HEK293 (cell line): ENCODE measurements at regions not wholly inside any gene's neighbourhood (a gene's known extent, or its start where the extent isn't known, plus 50 kb on each side); places are given as distances from the start of the nearest gene placed in this dataset.

Experiments used
- CTCF ChIA-PET: fragments of 350-600 bp; formaldehyde crosslinking; extraction: SDS; loops from one replicate; lab custom pipeline; 2021; ENCODE audit warnings: antibody characterized with exemption; lab: Yijun Ruan, JAX
- POLR2A ChIA-PET: fragments of 300-600 bp; formaldehyde crosslinking; extraction: SDS; loops from one replicate; lab custom pipeline; 2020; ENCODE audit warnings: antibody characterized with exemption, inconsistent platforms; lab: Yijun Ruan, JAX
- H3K27ac ChIP-seq: fragments of 200-500 bp; sonication (Bioruptor generic); 2 replicates; pipeline ENCODE4 v1.5.1; 2014; ENCODE audit warnings: low read depth, low read length, control low read depth, inconsistent platforms; ENCODE audit errors: extremely low read depth
- H3K36me3 ChIP-seq, 2 experiments: fragments of 200-500 bp in 1 of 2; sonication (Bioruptor generic) in 1 of 2; 1 replicate in 1 of 2; 2 replicates in 1 of 2; pipeline ENCODE4 v1.5.1; 2014 to 2017; ENCODE audit warnings: inconsistent platforms in 2 of 2, low read length in 2 of 2; ENCODE audit not compliant: control insufficient read depth in 2 of 2, insufficient read depth in 1 of 2
- H3K4me1 ChIP-seq: fragments of 200-500 bp; sonication (Bioruptor generic); 2 replicates; pipeline ENCODE4 v1.5.1; 2014; ENCODE audit warnings: mild to moderate bottlenecking, low read length, inconsistent platforms; ENCODE audit not compliant: control insufficient read depth, insufficient read depth
- H3K4me3 ChIP-seq: 2 replicates; pipeline ENCODE4 v1.5.1; 2011; ENCODE audit warnings: low read depth, mild to moderate bottlenecking, control low read depth, low read length, moderate library complexity
- H3K9me3 ChIP-seq: fragments of 200-500 bp; sonication (Bioruptor generic); 2 replicates; pipeline ENCODE4 v1.5.1; 2014; ENCODE audit warnings: low read depth, low read length, inconsistent platforms; ENCODE audit not compliant: control insufficient read depth, insufficient read depth
- GLIS1 ChIP-seq: fragments of 450-650 bp; formaldehyde crosslinking; IDR thresholded peaks from 2 replicates; pipeline ENCODE4 v1.5.1; 2016; ENCODE audit warnings: missing biosample characterization, missing genetic modification characterization
- KLF7 ChIP-seq: fragments of 450-650 bp; formaldehyde crosslinking; IDR thresholded peaks from 2 replicates; pipeline ENCODE4 v1.5.1; 2016; ENCODE audit warnings: missing biosample characterization, missing genetic modification characterization, borderline replicate concordance
- KLF9 ChIP-seq: fragments of 450-650 bp; formaldehyde crosslinking; IDR thresholded peaks from 2 replicates; pipeline ENCODE4 v1.5.1; 2016; ENCODE audit warnings: missing biosample characterization, missing genetic modification characterization, low read depth
- SP7 ChIP-seq: fragments of 450-650 bp; formaldehyde crosslinking; IDR thresholded peaks from 2 replicates; pipeline ENCODE4 v1.5.1; 2016; ENCODE audit warnings: missing biosample characterization, missing genetic modification characterization
- TRIM28 ChIP-seq: IDR thresholded peaks from 2 replicates; pipeline ENCODE4 v1.6.1; 2011; ENCODE audit warnings: low read length, control low read depth, borderline replicate concordance
- ZBTB1 ChIP-seq: fragments of 450-650 bp; formaldehyde crosslinking; IDR thresholded peaks from 2 replicates; pipeline ENCODE4 v1.5.1; 2016; ENCODE audit warnings: missing biosample characterization, missing genetic modification characterization
- ZBTB11 ChIP-seq: fragments of 450-650 bp; formaldehyde crosslinking; conservative IDR thresholded peaks from 2 replicates; pipeline ENCODE4 v1.5.1; 2016; ENCODE audit warnings: low read depth, missing biosample characterization, missing genetic modification characterization
- ZBTB20 ChIP-seq: fragments of 450-650 bp; formaldehyde crosslinking; IDR thresholded peaks from 2 replicates; pipeline ENCODE4 v1.5.1; 2016; ENCODE audit warnings: missing biosample characterization, missing genetic modification characterization
- ZBTB8A ChIP-seq: fragments of 450-650 bp; formaldehyde crosslinking; IDR thresholded peaks from 2 replicates; pipeline ENCODE4 v1.5.1; 2016; ENCODE audit warnings: missing biosample characterization, missing genetic modification characterization
- ZEB2 ChIP-seq: fragments of 450-650 bp; formaldehyde crosslinking; IDR thresholded peaks from 2 replicates; pipeline ENCODE4 v1.5.1; 2016; ENCODE audit warnings: missing biosample characterization, missing genetic modification characterization
- ZIC2 ChIP-seq: fragments of 450-650 bp; formaldehyde crosslinking; IDR thresholded peaks from 2 replicates; pipeline ENCODE4 v1.5.1; 2016; ENCODE audit warnings: missing biosample characterization, missing genetic modification characterization
- ZNF112 ChIP-seq: fragments of 450-650 bp; formaldehyde crosslinking; IDR thresholded peaks from 2 replicates; pipeline ENCODE4 v1.5.0; 2017; ENCODE audit warnings: missing biosample characterization, missing genetic modification characterization
- ZNF202 ChIP-seq: fragments of 450-650 bp; formaldehyde crosslinking; IDR thresholded peaks from 2 replicates; pipeline ENCODE4 v1.5.1; 2016; ENCODE audit warnings: missing biosample characterization, missing genetic modification characterization, borderline replicate concordance
- ZNF248 ChIP-seq: fragments of 450-650 bp; formaldehyde crosslinking; IDR thresholded peaks from 2 replicates; pipeline ENCODE4 v1.5.1; 2017; ENCODE audit warnings: missing biosample characterization, missing genetic modification characterization
- ZNF292 ChIP-seq: fragments of 450-650 bp; formaldehyde crosslinking; IDR thresholded peaks from 2 replicates; pipeline ENCODE4 v1.5.1; 2016; ENCODE audit warnings: low read depth, missing biosample characterization, missing genetic modification characterization, borderline replicate concordance
- ZNF366 ChIP-seq: fragments of 450-650 bp; formaldehyde crosslinking; conservative IDR thresholded peaks from 2 replicates; pipeline ENCODE4 v1.5.1; 2016; ENCODE audit warnings: missing biosample characterization, missing genetic modification characterization
- ZNF510 ChIP-seq: fragments of 450-650 bp; formaldehyde crosslinking; IDR thresholded peaks from 2 replicates; pipeline ENCODE4 v1.5.1; 2018; ENCODE audit warnings: mild to moderate bottlenecking, missing genetic modification characterization, missing biosample characterization; ENCODE audit not compliant: insufficient replicate concordance
- ZNF558 ChIP-seq: fragments of 450-650 bp; formaldehyde crosslinking; IDR thresholded peaks from 2 replicates; pipeline ENCODE4 v1.5.1; 2016; ENCODE audit warnings: missing biosample characterization, missing genetic modification characterization
- ZNF610 ChIP-seq: fragments of 450-650 bp; formaldehyde crosslinking; IDR thresholded peaks from 2 replicates; pipeline ENCODE4 v1.5.1; 2016; ENCODE audit warnings: missing biosample characterization, missing genetic modification characterization, borderline replicate concordance
- ZNF626 ChIP-seq: fragments of 450-650 bp; sonication (Bioruptor Pico); formaldehyde crosslinking; IDR thresholded peaks from 2 replicates; pipeline ENCODE4 v1.5.1; 2018; ENCODE audit warnings: missing biosample characterization, missing genetic modification characterization, inconsistent platforms
- ZNF664 ChIP-seq: fragments of 450-650 bp; formaldehyde crosslinking; IDR thresholded peaks from 2 replicates; pipeline ENCODE4 v1.5.1; 2016; ENCODE audit warnings: missing biosample characterization, missing genetic modification characterization
- ZNF768 ChIP-seq: fragments of 450-650 bp; formaldehyde crosslinking; IDR thresholded peaks from 2 replicates; pipeline ENCODE4 v1.5.1; 2018; ENCODE audit warnings: missing biosample characterization, mild to moderate bottlenecking, missing genetic modification characterization
- ZXDB ChIP-seq: fragments of 450-650 bp; formaldehyde crosslinking; IDR thresholded peaks from 2 replicates; pipeline ENCODE4 v1.5.1; 2016; ENCODE audit warnings: missing biosample characterization, missing genetic modification characterization
- TF ChIP-seq, protein P1 (sequence below): fragments of 450-650 bp; formaldehyde crosslinking; IDR thresholded peaks from 2 replicates; pipeline ENCODE4 v1.5.1; 2017; ENCODE audit warnings: missing biosample characterization, missing genetic modification characterization
- TF ChIP-seq, protein P2 (sequence below): fragments of 450-650 bp; formaldehyde crosslinking; IDR thresholded peaks from 2 replicates; pipeline ENCODE4 v1.5.1; 2016; ENCODE audit warnings: missing biosample characterization, missing genetic modification characterization
- TF ChIP-seq, protein P3 (sequence below): fragments of 450-650 bp; formaldehyde crosslinking; IDR thresholded peaks from 2 replicates; pipeline ENCODE4 v1.5.1; 2016; ENCODE audit warnings: missing biosample characterization, missing genetic modification characterization, borderline replicate concordance
- TF ChIP-seq, protein P4 (sequence below): IDR thresholded peaks from 2 replicates; pipeline ENCODE4 v1.6.1; 2011; ENCODE audit warnings: mild to moderate bottlenecking, low read depth, low read length, borderline replicate concordance

GRCh38 chr5:157963761-157964160, 104.8 kb upstream of the CLINT1 start:
- ChIA-PET POLR2A (no interaction called here), CTCF (interaction anchor here (0.6 to 1.3 kb wide), 5 partner anchors 13 to 749 kb away, joined by 3 to 15 read pairs (median 4); no protein-coding TSS in a partner anchor)
- TF ChIP-seq ZIC2 (tag by site-specific recombination) (no peak), ZNF626 (tag by site-specific recombination) (no peak), ZNF248 (tag by site-specific recombination) (no peak), KLF7 (no peak), ZNF768 (tag by site-specific recombination) (no peak), ZNF366 (tag by site-specific recombination) (no peak), ZNF112 (tag by site-specific recombination) (no peak), TRIM28 (no peak), ZNF610 (tag by site-specific recombination) (no peak), ZBTB1 (no peak), ZBTB20 (tag by site-specific recombination) (no peak), ZNF558 (tag by site-specific recombination) (no peak), SP7 (no peak), ZEB2 (tag by site-specific recombination) (no peak), ZNF510 (tag by site-specific recombination) (no peak), ZNF202 (no peak), KLF9 (tag by site-specific recombination) (no peak), GLIS1 (no peak)
- TF ChIP-seq, protein P1, sequence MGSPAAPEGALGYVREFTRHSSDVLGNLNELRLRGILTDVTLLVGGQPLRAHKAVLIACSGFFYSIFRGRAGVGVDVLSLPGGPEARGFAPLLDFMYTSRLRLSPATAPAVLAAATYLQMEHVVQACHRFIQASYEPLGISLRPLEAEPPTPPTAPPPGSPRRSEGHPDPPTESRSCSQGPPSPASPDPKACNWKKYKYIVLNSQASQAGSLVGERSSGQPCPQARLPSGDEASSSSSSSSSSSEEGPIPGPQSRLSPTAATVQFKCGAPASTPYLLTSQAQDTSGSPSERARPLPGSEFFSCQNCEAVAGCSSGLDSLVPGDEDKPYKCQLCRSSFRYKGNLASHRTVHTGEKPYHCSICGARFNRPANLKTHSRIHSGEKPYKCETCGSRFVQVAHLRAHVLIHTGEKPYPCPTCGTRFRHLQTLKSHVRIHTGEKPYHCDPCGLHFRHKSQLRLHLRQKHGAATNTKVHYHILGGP (tag by site-specific recombination), result no peak
- TF ChIP-seq, protein P2, sequence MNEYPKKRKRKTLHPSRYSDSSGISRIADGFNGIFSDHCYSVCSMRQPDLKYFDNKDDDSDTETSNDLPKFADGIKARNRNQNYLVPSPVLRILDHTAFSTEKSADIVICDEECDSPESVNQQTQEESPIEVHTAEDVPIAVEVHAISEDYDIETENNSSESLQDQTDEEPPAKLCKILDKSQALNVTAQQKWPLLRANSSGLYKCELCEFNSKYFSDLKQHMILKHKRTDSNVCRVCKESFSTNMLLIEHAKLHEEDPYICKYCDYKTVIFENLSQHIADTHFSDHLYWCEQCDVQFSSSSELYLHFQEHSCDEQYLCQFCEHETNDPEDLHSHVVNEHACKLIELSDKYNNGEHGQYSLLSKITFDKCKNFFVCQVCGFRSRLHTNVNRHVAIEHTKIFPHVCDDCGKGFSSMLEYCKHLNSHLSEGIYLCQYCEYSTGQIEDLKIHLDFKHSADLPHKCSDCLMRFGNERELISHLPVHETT (tag by site-specific recombination), result no peak
- TF ChIP-seq, all 188 proteins: peak for 0

GRCh38 chr5:157963244-157963643, 104.3 kb upstream of the CLINT1 start:
- no peaks in the 10 kb centered on the region for H3K9me3 ChIP-seq
- POLR2A ChIA-PET, result no interaction called here
- H3K4me3 ChIP-seq, result no peak overlapping the region
- no peak overlapping the region for H3K27ac ChIP-seq
- no peaks in the 10 kb centered on the region for H3K36me3 ChIP-seq
- peaks cover 10% of the 10 kb centered on the region for H3K4me1 ChIP-seq
- CTCF ChIA-PET, result interaction anchor here (1.2 to 1.3 kb wide), 2 partner anchors 14 to 201 kb away, joined by 4 to 15 read pairs; no protein-coding TSS in a partner anchor
- TF ChIP-seq ZBTB8A (tag by site-specific recombination) (no peak), ZBTB11 (tag by site-specific recombination) (no peak), ZNF664 (tag by site-specific recombination) (no peak), ZXDB (tag by site-specific recombination) (no peak), ZNF292 (no peak)
- TF ChIP-seq, protein P3, sequence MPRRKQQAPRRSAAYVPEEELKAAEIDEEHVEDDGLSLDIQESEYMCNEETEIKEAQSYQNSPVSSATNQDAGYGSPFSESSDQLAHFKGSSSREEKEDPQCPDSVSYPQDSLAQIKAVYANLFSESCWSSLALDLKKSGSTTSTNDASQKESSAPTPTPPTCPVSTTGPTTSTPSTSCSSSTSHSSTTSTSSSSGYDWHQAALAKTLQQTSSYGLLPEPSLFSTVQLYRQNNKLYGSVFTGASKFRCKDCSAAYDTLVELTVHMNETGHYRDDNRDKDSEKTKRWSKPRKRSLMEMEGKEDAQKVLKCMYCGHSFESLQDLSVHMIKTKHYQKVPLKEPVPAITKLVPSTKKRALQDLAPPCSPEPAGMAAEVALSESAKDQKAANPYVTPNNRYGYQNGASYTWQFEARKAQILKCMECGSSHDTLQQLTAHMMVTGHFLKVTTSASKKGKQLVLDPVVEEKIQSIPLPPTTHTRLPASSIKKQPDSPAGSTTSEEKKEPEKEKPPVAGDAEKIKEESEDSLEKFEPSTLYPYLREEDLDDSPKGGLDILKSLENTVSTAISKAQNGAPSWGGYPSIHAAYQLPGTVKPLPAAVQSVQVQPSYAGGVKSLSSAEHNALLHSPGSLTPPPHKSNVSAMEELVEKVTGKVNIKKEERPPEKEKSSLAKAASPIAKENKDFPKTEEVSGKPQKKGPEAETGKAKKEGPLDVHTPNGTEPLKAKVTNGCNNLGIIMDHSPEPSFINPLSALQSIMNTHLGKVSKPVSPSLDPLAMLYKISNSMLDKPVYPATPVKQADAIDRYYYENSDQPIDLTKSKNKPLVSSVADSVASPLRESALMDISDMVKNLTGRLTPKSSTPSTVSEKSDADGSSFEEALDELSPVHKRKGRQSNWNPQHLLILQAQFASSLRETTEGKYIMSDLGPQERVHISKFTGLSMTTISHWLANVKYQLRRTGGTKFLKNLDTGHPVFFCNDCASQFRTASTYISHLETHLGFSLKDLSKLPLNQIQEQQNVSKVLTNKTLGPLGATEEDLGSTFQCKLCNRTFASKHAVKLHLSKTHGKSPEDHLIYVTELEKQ, result no peak
- TF ChIP-seq, protein P4, sequence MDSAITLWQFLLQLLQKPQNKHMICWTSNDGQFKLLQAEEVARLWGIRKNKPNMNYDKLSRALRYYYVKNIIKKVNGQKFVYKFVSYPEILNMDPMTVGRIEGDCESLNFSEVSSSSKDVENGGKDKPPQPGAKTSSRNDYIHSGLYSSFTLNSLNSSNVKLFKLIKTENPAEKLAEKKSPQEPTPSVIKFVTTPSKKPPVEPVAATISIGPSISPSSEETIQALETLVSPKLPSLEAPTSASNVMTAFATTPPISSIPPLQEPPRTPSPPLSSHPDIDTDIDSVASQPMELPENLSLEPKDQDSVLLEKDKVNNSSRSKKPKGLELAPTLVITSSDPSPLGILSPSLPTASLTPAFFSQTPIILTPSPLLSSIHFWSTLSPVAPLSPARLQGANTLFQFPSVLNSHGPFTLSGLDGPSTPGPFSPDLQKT, result no peak

More at GRCh38 chr5:157963761-157964160, 104.8 kb upstream of the CLINT1 start:
- Histone ChIP-seq H3K9me3 (no peaks in the 10 kb centered on the region), H3K36me3 (no peaks in the 10 kb centered on the region), H3K4me1 (peaks cover 10% of the 10 kb centered on the region), H3K27ac (no peak overlapping the region), H3K4me3 (no peak overlapping the region)
